Thyroid gland (tissue), 4 donors: ENCODE measurements at regions not wholly inside any gene's neighbourhood (a gene's known extent, or its start where the extent isn't known, plus 50 kb on each side); places are given as distances from the start of the nearest gene placed in this dataset.

Source experiments
- CTCF ChIP-seq, 6 experiments: fragments of 200-600 bp in 3 of 6; fragments of 450-650 bp in 3 of 6; sonication (generic) in 3 of 6; IDR thresholded peaks; one replicate each; pipeline ENCODE4 v1.5.1; 2016 to 2019; ENCODE audit warnings: antibody characterized with exemption in 6 of 6, mild to moderate bottlenecking in 2 of 6, inconsistent platforms in 1 of 6, moderate library complexity in 1 of 6
- POLR2A ChIP-seq, 2 donors: fragments of 450-650 bp; IDR thresholded peaks; one replicate each; pipeline ENCODE4 v1.6.1; 2017; ENCODE audit warnings: antibody characterized with exemption in 2 of 2, mild to moderate bottlenecking in 2 of 2, moderate library complexity in 1 of 2

GRCh38 chr1:71203241-71203640, 122.4 kb upstream of the ZRANB2 start:
- TF ChIP-seq CTCF (IDR thresholded peaks at IDR 0.05) (no peak), POLR2A (IDR thresholded peaks at IDR 0.05) (no peak)
